Fibroblast of villous mesenchyme (primary cell): ENCODE measurements at regions not wholly inside any gene's neighbourhood (a gene's known extent, or its start where the extent isn't known, plus 50 kb on each side); places are given as distances from the start of the nearest gene placed in this dataset.

Experiments used
- DNase-seq: peaks from one replicate; pipeline ENCODE4 v3.0.0-alpha.2; 2010; ENCODE audit warnings: low read depth
- H3K4me3 ChIP-seq: 2 replicates; pipeline ENCODE4 v1.5.1; 2011; ENCODE audit warnings: low read depth, mild to moderate bottlenecking, low read length
- CTCF ChIP-seq: IDR thresholded peaks from 2 replicates; pipeline ENCODE4 v1.5.1; 2012; ENCODE audit warnings: low read depth, mild to moderate bottlenecking, low read length; ENCODE audit not compliant: insufficient read depth

GRCh38 chr1:17952506-17952905 is 155.1 kb upstream of the IGSF21 start:
- no peak for TF ChIP-seq CTCF
- H3K4me3 ChIP-seq: no peak overlapping the region
- no peak for DNase-seq

GRCh38 chr1:17953921-17954320 is 153.7 kb upstream of the IGSF21 start:
- no peak overlapping the region for H3K4me3 ChIP-seq
- no peak for DNase-seq
- no peak for TF ChIP-seq CTCF

- H3K4me3 ChIP-seq: no peak overlapping the region
- DNase-seq: no peak
- TF ChIP-seq CTCF: no peak
Measured at GRCh38 chr1:17955302-17956285, 152.0 kb upstream of the IGSF21 start.

GRCh38 chr1:17957588-17958267 is 149.9 kb upstream of the IGSF21 start:
- H3K4me3 ChIP-seq: no peak overlapping the region
- TF ChIP-seq CTCF: no peak
- no peak for DNase-seq

GRCh38 chr1:17958704-17959103 is 148.9 kb upstream of the IGSF21 start:
- no peak for DNase-seq
- no peak for TF ChIP-seq CTCF
- no peak overlapping the region for H3K4me3 ChIP-seq

- H3K4me3 ChIP-seq: no peak overlapping the region
- TF ChIP-seq CTCF: no peak
- no peak for DNase-seq
Measured at GRCh38 chr1:17963513-17963912, 144.1 kb upstream of the IGSF21 start.
